ENCODE measurements at regions not wholly inside any gene's neighbourhood (a gene's known extent, or its start where the extent isn't known, plus 50 kb on each side); places are given as distances from the start of the nearest gene placed in this dataset.

DNA sequence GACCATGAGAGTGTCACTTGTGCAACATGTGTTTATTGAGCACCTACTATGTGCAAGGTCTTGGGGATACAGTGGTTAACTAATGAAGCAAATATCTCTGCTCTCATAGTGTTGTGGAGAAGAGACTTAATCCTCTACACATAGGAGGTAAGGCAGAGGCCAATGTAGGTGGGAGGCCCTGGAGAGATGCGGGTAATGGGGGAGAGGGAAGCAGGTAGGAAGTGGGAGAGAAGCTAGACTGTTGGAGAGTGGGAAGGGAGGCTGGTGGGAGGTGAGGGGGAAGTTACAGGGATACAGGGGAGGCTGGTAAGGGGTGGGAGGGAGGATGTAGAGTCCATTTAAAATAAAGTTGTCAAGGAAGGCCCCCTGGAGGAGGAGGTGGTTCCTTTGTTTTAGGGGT lies 240.0 kb downstream of the MIAT start (continued):
- TF ChIP-seq, protein P1, sequence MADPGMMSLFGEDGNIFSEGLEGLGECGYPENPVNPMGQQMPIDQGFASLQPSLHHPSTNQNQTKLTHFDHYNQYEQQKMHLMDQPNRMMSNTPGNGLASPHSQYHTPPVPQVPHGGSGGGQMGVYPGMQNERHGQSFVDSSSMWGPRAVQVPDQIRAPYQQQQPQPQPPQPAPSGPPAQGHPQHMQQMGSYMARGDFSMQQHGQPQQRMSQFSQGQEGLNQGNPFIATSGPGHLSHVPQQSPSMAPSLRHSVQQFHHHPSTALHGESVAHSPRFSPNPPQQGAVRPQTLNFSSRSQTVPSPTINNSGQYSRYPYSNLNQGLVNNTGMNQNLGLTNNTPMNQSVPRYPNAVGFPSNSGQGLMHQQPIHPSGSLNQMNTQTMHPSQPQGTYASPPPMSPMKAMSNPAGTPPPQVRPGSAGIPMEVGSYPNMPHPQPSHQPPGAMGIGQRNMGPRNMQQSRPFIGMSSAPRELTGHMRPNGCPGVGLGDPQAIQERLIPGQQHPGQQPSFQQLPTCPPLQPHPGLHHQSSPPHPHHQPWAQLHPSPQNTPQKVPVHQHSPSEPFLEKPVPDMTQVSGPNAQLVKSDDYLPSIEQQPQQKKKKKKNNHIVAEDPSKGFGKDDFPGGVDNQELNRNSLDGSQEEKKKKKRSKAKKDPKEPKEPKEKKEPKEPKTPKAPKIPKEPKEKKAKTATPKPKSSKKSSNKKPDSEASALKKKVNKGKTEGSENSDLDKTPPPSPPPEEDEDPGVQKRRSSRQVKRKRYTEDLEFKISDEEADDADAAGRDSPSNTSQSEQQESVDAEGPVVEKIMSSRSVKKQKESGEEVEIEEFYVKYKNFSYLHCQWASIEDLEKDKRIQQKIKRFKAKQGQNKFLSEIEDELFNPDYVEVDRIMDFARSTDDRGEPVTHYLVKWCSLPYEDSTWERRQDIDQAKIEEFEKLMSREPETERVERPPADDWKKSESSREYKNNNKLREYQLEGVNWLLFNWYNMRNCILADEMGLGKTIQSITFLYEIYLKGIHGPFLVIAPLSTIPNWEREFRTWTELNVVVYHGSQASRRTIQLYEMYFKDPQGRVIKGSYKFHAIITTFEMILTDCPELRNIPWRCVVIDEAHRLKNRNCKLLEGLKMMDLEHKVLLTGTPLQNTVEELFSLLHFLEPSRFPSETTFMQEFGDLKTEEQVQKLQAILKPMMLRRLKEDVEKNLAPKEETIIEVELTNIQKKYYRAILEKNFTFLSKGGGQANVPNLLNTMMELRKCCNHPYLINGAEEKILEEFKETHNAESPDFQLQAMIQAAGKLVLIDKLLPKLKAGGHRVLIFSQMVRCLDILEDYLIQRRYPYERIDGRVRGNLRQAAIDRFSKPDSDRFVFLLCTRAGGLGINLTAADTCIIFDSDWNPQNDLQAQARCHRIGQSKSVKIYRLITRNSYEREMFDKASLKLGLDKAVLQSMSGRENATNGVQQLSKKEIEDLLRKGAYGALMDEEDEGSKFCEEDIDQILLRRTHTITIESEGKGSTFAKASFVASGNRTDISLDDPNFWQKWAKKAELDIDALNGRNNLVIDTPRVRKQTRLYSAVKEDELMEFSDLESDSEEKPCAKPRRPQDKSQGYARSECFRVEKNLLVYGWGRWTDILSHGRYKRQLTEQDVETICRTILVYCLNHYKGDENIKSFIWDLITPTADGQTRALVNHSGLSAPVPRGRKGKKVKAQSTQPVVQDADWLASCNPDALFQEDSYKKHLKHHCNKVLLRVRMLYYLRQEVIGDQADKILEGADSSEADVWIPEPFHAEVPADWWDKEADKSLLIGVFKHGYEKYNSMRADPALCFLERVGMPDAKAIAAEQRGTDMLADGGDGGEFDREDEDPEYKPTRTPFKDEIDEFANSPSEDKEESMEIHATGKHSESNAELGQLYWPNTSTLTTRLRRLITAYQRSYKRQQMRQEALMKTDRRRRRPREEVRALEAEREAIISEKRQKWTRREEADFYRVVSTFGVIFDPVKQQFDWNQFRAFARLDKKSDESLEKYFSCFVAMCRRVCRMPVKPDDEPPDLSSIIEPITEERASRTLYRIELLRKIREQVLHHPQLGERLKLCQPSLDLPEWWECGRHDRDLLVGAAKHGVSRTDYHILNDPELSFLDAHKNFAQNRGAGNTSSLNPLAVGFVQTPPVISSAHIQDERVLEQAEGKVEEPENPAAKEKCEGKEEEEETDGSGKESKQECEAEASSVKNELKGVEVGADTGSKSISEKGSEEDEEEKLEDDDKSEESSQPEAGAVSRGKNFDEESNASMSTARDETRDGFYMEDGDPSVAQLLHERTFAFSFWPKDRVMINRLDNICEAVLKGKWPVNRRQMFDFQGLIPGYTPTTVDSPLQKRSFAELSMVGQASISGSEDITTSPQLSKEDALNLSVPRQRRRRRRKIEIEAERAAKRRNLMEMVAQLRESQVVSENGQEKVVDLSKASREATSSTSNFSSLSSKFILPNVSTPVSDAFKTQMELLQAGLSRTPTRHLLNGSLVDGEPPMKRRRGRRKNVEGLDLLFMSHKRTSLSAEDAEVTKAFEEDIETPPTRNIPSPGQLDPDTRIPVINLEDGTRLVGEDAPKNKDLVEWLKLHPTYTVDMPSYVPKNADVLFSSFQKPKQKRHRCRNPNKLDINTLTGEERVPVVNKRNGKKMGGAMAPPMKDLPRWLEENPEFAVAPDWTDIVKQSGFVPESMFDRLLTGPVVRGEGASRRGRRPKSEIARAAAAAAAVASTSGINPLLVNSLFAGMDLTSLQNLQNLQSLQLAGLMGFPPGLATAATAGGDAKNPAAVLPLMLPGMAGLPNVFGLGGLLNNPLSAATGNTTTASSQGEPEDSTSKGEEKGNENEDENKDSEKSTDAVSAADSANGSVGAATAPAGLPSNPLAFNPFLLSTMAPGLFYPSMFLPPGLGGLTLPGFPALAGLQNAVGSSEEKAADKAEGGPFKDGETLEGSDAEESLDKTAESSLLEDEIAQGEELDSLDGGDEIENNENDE (IDR thresholded peaks at IDR 0.05; ENCODE audit: insufficient replicate concordance, low read length) = no peak
- TF ChIP-seq CBX5 (IDR thresholded peaks at IDR 0.05; ENCODE audit: low read depth, low read length) (no peak), BACH1 (IDR thresholded peaks at IDR 0.05; ENCODE audit: low read length) (no peak)

All from H1 (cell line).